K562 (cell line): ENCODE measurements at regions not wholly inside any gene's neighbourhood (a gene's known extent, or its start where the extent isn't known, plus 50 kb on each side); places are given as distances from the start of the nearest gene placed in this dataset.

Experiments used
- ATAC-seq: fragments of 200-7000 bp; cut with Tn5 transposase; 3 replicates; pipeline ENCODE4 v1.9.1; 2020; ENCODE audit warnings: moderate library complexity
- BruUV-seq: library from RNA; stranded (reverse); fragments of 400-500 nt; replicated peaks from 2 replicates; lab custom pipeline; 2021; lab: Mats Ljungman, UMichigan
- CTCF ChIA-PET: fragments of 300-600 bp; formaldehyde crosslinking; extraction: SDS; loops from one replicate; lab custom pipeline; 2021; ENCODE audit warnings: low intra/inter-chr PET ratio; lab: Yijun Ruan, JAX
- POLR2A ChIA-PET: fragments of 300-600, 350-650 bp; sonication (Branson Sonifier 250); formaldehyde crosslinking; extraction: SDS; loops from one replicate; lab custom pipeline; 2021; ENCODE audit warnings: antibody characterized with exemption, inconsistent platforms; lab: Yijun Ruan, JAX
- DNase-seq, 4 experiments: peaks; one replicate each; pipeline versions ENCODE4 v3.0.0 to v3.0.0-alpha.2; 2011 to 2018; ENCODE audit warnings: low spot score in 3 of 4, mixed read lengths in 3 of 4; ENCODE audit errors: extremely low read depth in 1 of 4
- FAIRE-seq: peaks from 2 replicates; lab custom pipeline; 2011; peaks lifted over from hg19 to GRCh38; lab: Jason Lieb, UNC
- H2AFZ ChIP-seq: 2 replicates; pipeline ENCODE4 v1.6.0; 2011; ENCODE audit warnings: low read depth, low read length, control low read depth, inconsistent platforms
- H3K27ac ChIP-seq: fragments of 200-600 bp; 3 replicates; pipeline ENCODE4 v1.8.0; 2011; ENCODE audit warnings: low read depth, mild to moderate bottlenecking, control low read depth, inconsistent platforms, low read length, moderate library complexity, mixed read lengths; ENCODE audit errors: extremely low read depth
- H3K27me3 ChIP-seq, 2 experiments: fragments of 300-600 bp in 1 of 2; 2 replicates in 1 of 2; 3 replicates in 1 of 2; pipeline versions ENCODE4 v1.6.0 to v1.8.0; 2011; ENCODE audit warnings: inconsistent platforms in 2 of 2, low read length in 2 of 2, mild to moderate bottlenecking in 1 of 2, mixed read lengths in 1 of 2, moderate library complexity in 1 of 2; ENCODE audit not compliant: control insufficient read depth in 2 of 2, insufficient read depth in 2 of 2
- H3K36me3 ChIP-seq: fragments of 300-600 bp; 3 replicates; pipeline ENCODE4 v1.8.0; 2011; ENCODE audit warnings: mild to moderate bottlenecking, low read length, inconsistent platforms; ENCODE audit not compliant: control insufficient read depth, insufficient read depth
- H3K4me1 ChIP-seq, 2 experiments: fragments of 200-600 bp in 1 of 2; replicated peaks in 1 of 2; 2 replicates in 1 of 2; 3 replicates in 1 of 2; pipeline versions ENCODE4 v1.5.1 to v1.8.0; 2011; ENCODE audit warnings: inconsistent platforms in 2 of 2, low read length in 2 of 2, mild to moderate bottlenecking in 1 of 2, mixed read lengths in 1 of 2, moderate library complexity in 1 of 2; ENCODE audit not compliant: control insufficient read depth in 2 of 2, insufficient read depth in 2 of 2
- H3K4me2 ChIP-seq: 2 replicates; pipeline ENCODE4 v1.6.1; 2011; ENCODE audit warnings: low read length, control low read depth, inconsistent platforms, mixed read lengths; ENCODE audit not compliant: insufficient read depth
- H3K4me3 ChIP-seq: fragments of 200-600 bp; sonication (generic), shearing (Covaris generic); 2 replicates; pipeline ENCODE4 v1.5.1; 2016; ENCODE audit warnings: control low read depth, inconsistent platforms
- H3K79me2 ChIP-seq: fragments of 200-600 bp; 3 replicates; pipeline ENCODE4 v1.8.0; 2011; ENCODE audit warnings: low read length, inconsistent platforms; ENCODE audit not compliant: control insufficient read depth, insufficient read depth
- H3K9ac ChIP-seq, 2 experiments: 2 replicates each; pipeline versions ENCODE4 v1.6.0 to v1.6.1; 2011; ENCODE audit warnings: low read depth in 2 of 2, low read length in 2 of 2, control low read depth in 1 of 2, inconsistent platforms in 1 of 2, mild to moderate bottlenecking in 1 of 2, mixed read lengths in 1 of 2; ENCODE audit not compliant: insufficient read depth in 1 of 2
- H3K9me1 ChIP-seq: one replicate; pipeline ENCODE4 v1.6.0; 2011; ENCODE audit warnings: inconsistent platforms, mild to moderate bottlenecking, low read length, moderate library complexity; ENCODE audit not compliant: control insufficient read depth, insufficient read depth
- H3K9me3 ChIP-seq: replicated peaks from 2 replicates; pipeline ENCODE4 v1.5.1; 2011; ENCODE audit warnings: low read depth, low read length, inconsistent platforms; ENCODE audit not compliant: control insufficient read depth, insufficient read depth
- H4K20me1 ChIP-seq: replicated peaks from 2 replicates; pipeline ENCODE4 v1.6.1; 2011; ENCODE audit warnings: low read length, inconsistent platforms, mixed read lengths; ENCODE audit not compliant: control insufficient read depth, insufficient read depth
- CXXC5 ChIP-seq: fragments of 250-450 bp; sonication (Bioruptor Pico); IDR thresholded peaks from 2 replicates; pipeline ENCODE4 v1.8.0; 2022; ENCODE audit warnings: inconsistent platforms, mild to moderate bottlenecking, moderate library complexity
- E2F4 ChIP-seq: sonication (generic); formaldehyde crosslinking; IDR thresholded peaks from 2 replicates; pipeline ENCODE4 v1.8.0; 2022; ENCODE audit warnings: mild to moderate bottlenecking, low read depth, missing genetic modification reagents
- E2F6 ChIP-seq, 2 experiments: IDR thresholded peaks; 2 replicates each; pipeline ENCODE4 v1.6.1; 2011; ENCODE audit warnings: borderline replicate concordance in 1 of 2, control low read depth in 1 of 2, low read depth in 1 of 2, low read length in 1 of 2, mild to moderate bottlenecking in 1 of 2, mixed read lengths in 1 of 2, moderate library complexity in 1 of 2; ENCODE audit not compliant: insufficient read depth in 1 of 2, insufficient read length in 1 of 2, poor library complexity in 1 of 2, severe bottlenecking in 1 of 2; ENCODE audit errors: extremely low read depth in 1 of 2
- IRF9 ChIP-seq: fragments of 450-650 bp; IDR thresholded peaks from 2 replicates; pipeline ENCODE4 v1.6.1; 2016; ENCODE audit warnings: missing biosample characterization, missing genetic modification characterization
- NFE2 ChIP-seq: IDR thresholded peaks from 2 replicates; pipeline ENCODE4 v1.6.1; 2014; ENCODE audit warnings: antibody characterized with exemption, low read depth
- RFX1 ChIP-seq: fragments of 450-650 bp; IDR thresholded peaks from 2 replicates; pipeline ENCODE4 v1.6.1; 2016; ENCODE audit warnings: mild to moderate bottlenecking, moderate library complexity
- RFX5 ChIP-seq: IDR thresholded peaks from 2 replicates; pipeline ENCODE4 v1.6.1; 2011; ENCODE audit warnings: low read depth, mild to moderate bottlenecking, improper control_type of control experiment, low read length
- SRF ChIP-seq, 2 experiments: fragments of 250-450, 450-650 bp in 1 of 2; sonication (Bioruptor Pico) in 1 of 2; sonication (generic) in 1 of 2; formaldehyde crosslinking; IDR thresholded peaks; 2 replicates each; pipeline versions ENCODE4 v1.5.0 to v1.5.1; 2020 to 2022; ENCODE audit warnings: mild to moderate bottlenecking in 1 of 2, missing genetic modification reagents in 1 of 2
- STAT5B ChIP-seq: fragments of 250-450 bp; sonication (Bioruptor Pico); IDR thresholded peaks from 2 replicates; pipeline ENCODE4 v1.8.0; 2021; ENCODE audit warnings: mild to moderate bottlenecking, inconsistent platforms
- TCFL5 ChIP-seq: fragments of 250-450 bp; sonication (Bioruptor Pico); conservative IDR thresholded peaks from 2 replicates; pipeline ENCODE4 v1.6.1; 2021; ENCODE audit warnings: mild to moderate bottlenecking, moderate library complexity, matching md5 sums
- THAP12 ChIP-seq: fragments of 250-450 bp; sonication (Bioruptor Pico); IDR thresholded peaks from 2 replicates; pipeline ENCODE4 v1.9.0; 2021; ENCODE audit warnings: mild to moderate bottlenecking, inconsistent platforms
- ZBTB12 ChIP-seq: fragments of 250-450 bp; sonication (Bioruptor Pico); IDR thresholded peaks from 2 replicates; pipeline ENCODE4 v1.4.0; 2020
- ZC3H4 ChIP-seq: sonication (generic); formaldehyde crosslinking; IDR thresholded peaks from 2 replicates; pipeline ENCODE4 v1.9.0; 2021; ENCODE audit warnings: missing genetic modification reagents, borderline replicate concordance
- ZNF316 ChIP-seq: fragments of 450-650 bp; IDR thresholded peaks from 2 replicates; pipeline ENCODE4 v1.6.1; 2016
- ZNF766 ChIP-seq: fragments of 200-800 bp; sonication (Bioruptor generic); conservative IDR thresholded peaks from 2 replicates; pipeline ENCODE4 v1.6.1; 2016; ENCODE audit warnings: missing genetic modification characterization, missing compliant biosample characterization
- WGBS: fragments of 100-300 bp; shearing (Covaris generic); methylation state at CpG from one replicate; pipeline ENCODE4 v1.1.6; 2016; ENCODE audit warnings: low coverage, mixed read lengths; ENCODE audit not compliant: insufficient coverage; ENCODE audit errors: missing lambda C conversion rate; 5-methylcytosine and 5-hydroxymethylcytosine counted together
- in situ Hi-C: fragments of 300-500 bp; cut with MboI; formaldehyde crosslinking; loops from 4 replicates; pipeline ENCODE4 v1.15.0; 2018; ENCODE audit warnings: inconsistent platforms, mixed read lengths
- intact Hi-C: fragments of 100-400 bp; cut with micrococcal nuclease; formaldehyde crosslinking; loops from 2 replicates; pipeline ENCODE4 v1.14.2; 2022

GRCh38 chr17:37833237-37833859 is 88.5 kb upstream of the HNF1B start:
- Histone ChIP-seq H4K20me1 (no peaks in the 10 kb centered on the region), H2AFZ (peak overlapping the region; percentile 84), H3K4me1 (peaks cover 0 to 22% of the 10 kb centered on the region in 2 experiments; a peak in 4 of 5 replicates), H3K27me3 (peaks cover 6 to 26% of the 10 kb centered on the region in 2 experiments; a peak in 4 of 5 replicates), H3K4me2 (0 out of 2 replicates have a peak overlapping the region, but pooled peaks have one; percentile 17), H3K36me3 (no peaks in the 10 kb centered on the region), H3K27ac (no peak overlapping the region), H3K4me3 (no peak overlapping the region), H3K9ac (no peak overlapping the region), H3K79me2 (no peaks in the 10 kb centered on the region), H3K9me1 (no peaks in the 10 kb centered on the region), H3K9me3 (no peaks in the 10 kb centered on the region)
- POLR2A ChIA-PET, result no interaction called here
- no peak for FAIRE-seq
- in situ Hi-C loops, result no loop called here
- ATAC-seq, result peak; percentile 63
- intact Hi-C loops, result no loop called here
- WGBS, result 32% methylated on average over 11 of the region's 11 CpGs
- BruUV-seq, result no TSS peak
- CTCF ChIA-PET, result no interaction called here
- DNase-seq, result peak in 2 of 4 experiments; percentile 38 to 55
- TF ChIP-seq E2F4 (CRISPR knock-in tag), result no peak
- TF ChIP-seq SRF (CRISPR knock-in tag; IDR thresholded peaks at IDR 0.05), result peak in 1 of 2 experiments; percentile 88; a peak in 2 of 4 replicates
- TF ChIP-seq THAP12 (CRISPR knock-in tag), result no peak
- TF ChIP-seq NFE2, result peak; percentile 85
- TF ChIP-seq ZNF766 (CRISPR knock-in tag), result no peak
- no peak for TF ChIP-seq ZBTB12 (CRISPR knock-in tag)
- no peak for TF ChIP-seq RFX1
- no peak for TF ChIP-seq CXXC5 (CRISPR knock-in tag)
- no peak for TF ChIP-seq TCFL5 (CRISPR knock-in tag)
- TF ChIP-seq ZC3H4, result no peak
- TF ChIP-seq RFX5, result no peak
- no peak for TF ChIP-seq IRF9 (tag)
- TF ChIP-seq ZNF316, result peak; percentile 24; the same call in 1 of the 2 replicates
- TF ChIP-seq STAT5B (CRISPR knock-in tag), result no peak
- peak in 1 of 2 experiments; percentile 10 for TF ChIP-seq E2F6 (IDR thresholded peaks at IDR 0.05; ENCODE audit: borderline replicate concordance in 1 of 2, extremely low read depth in 1 of 2, insufficient read depth in 1 of 2, insufficient read length in 1 of 2, low read depth in 1 of 2, low read length in 1 of 2, poor library complexity in 1 of 2, severe bottlenecking in 1 of 2)
